Erythroblast (primary cell): ENCODE measurements at regions not wholly inside any gene's neighbourhood (a gene's known extent, or its start where the extent isn't known, plus 50 kb on each side); places are given as distances from the start of the nearest gene placed in this dataset.

Source experiments
- GATA1 ChIP-seq: IDR thresholded peaks from 2 replicates; pipeline ENCODE4 v1.6.1; 2011; ENCODE audit warnings: low read depth, mild to moderate bottlenecking, control low read depth, low read length, moderate library complexity
- POLR2A ChIP-seq: IDR thresholded peaks from 2 replicates; pipeline ENCODE4 v1.6.1; 2011; ENCODE audit warnings: mild to moderate bottlenecking, low read length

GRCh38 chr5:93674138-93674537, 67.3 kb downstream of the POU5F2 start:
- peak; percentile 60 for TF ChIP-seq POLR2A
- TF ChIP-seq GATA1: no peak
